CD8-positive, alpha-beta memory T cell (primary cell): ENCODE measurements at regions not wholly inside any gene's neighbourhood (a gene's known extent, or its start where the extent isn't known, plus 50 kb on each side); places are given as distances from the start of the nearest gene placed in this dataset.

Experiments
- CTCF ChIA-PET: fragments of 350-600 bp; sonication (Branson Sonifier 250); formaldehyde crosslinking; loops from one replicate; lab custom pipeline; 2021; ENCODE audit warnings: antibody characterized with exemption; lab: Charles Lee
- POLR2A ChIA-PET: fragments of 350-600 bp; sonication (Branson Sonifier 250); formaldehyde crosslinking; loops from one replicate; lab custom pipeline; 2021; ENCODE audit warnings: antibody characterized with exemption; lab: Charles Lee
- DNase-seq, 5 donors: peaks; one replicate each; pipeline versions ENCODE4 v3.0.0 to v3.0.0-alpha.2; 2020 to 2022; ENCODE audit warnings: mixed read lengths in 1 of 5
- H3K27ac ChIP-seq: one replicate; pipeline ENCODE4 v1.7.0; 2013; ENCODE audit warnings: low read depth, mild to moderate bottlenecking, low read length, moderate library complexity
- H3K27me3 ChIP-seq: 2 replicates; pipeline ENCODE4 v1.7.0; 2013; ENCODE audit warnings: low read length, mild to moderate bottlenecking; ENCODE audit not compliant: insufficient read depth, poor library complexity, severe bottlenecking
- H3K36me3 ChIP-seq: 2 replicates; pipeline ENCODE4 v1.7.0; 2013; ENCODE audit warnings: mild to moderate bottlenecking, low read length, moderate library complexity; ENCODE audit not compliant: insufficient read depth
- H3K4me1 ChIP-seq: 2 replicates; pipeline ENCODE4 v1.7.0; 2013; ENCODE audit warnings: mild to moderate bottlenecking, low read length, moderate library complexity; ENCODE audit not compliant: insufficient read depth
- H3K4me3 ChIP-seq: 2 replicates; pipeline ENCODE4 v1.7.0; 2013; ENCODE audit warnings: mild to moderate bottlenecking, low read length
- H3K9me3 ChIP-seq: 2 replicates; pipeline ENCODE4 v1.7.0; 2013; ENCODE audit warnings: mild to moderate bottlenecking, low read length
- H3K27ac Mint-ChIP-seq, 8 donors: one replicate each; pipeline ENCODE4 v1.8.0; 2020 to 2021; ENCODE audit warnings: mixed read lengths in 8 of 8, mild to moderate bottlenecking in 6 of 8, inconsistent platforms in 3 of 8, moderate library complexity in 3 of 8
- H3K27me3 Mint-ChIP-seq, 2 donors: one replicate each; pipeline ENCODE4 v1.8.0; 2020 to 2021; ENCODE audit warnings: mixed read lengths in 2 of 2, mild to moderate bottlenecking in 1 of 2, moderate library complexity in 1 of 2
- H3K36me3 Mint-ChIP-seq, 3 donors: one replicate each; pipeline ENCODE4 v1.8.0; 2020 to 2021; ENCODE audit warnings: mixed read lengths in 3 of 3, inconsistent platforms in 1 of 3, mild to moderate bottlenecking in 1 of 3
- H3K4me1 Mint-ChIP-seq, 3 donors: one replicate each; pipeline ENCODE4 v1.8.0; 2020 to 2021; ENCODE audit warnings: mixed read lengths in 3 of 3, inconsistent platforms in 1 of 3, mild to moderate bottlenecking in 1 of 3
- H3K4me3 Mint-ChIP-seq, 7 donors: one replicate each; pipeline ENCODE4 v1.8.0; 2020 to 2021; ENCODE audit warnings: mixed read lengths in 7 of 7, mild to moderate bottlenecking in 6 of 7, moderate library complexity in 4 of 7, inconsistent platforms in 2 of 7
- H3K9me3 Mint-ChIP-seq, 5 donors: one replicate each; pipeline ENCODE4 v1.8.0; 2020 to 2022; ENCODE audit warnings: mixed read lengths in 5 of 5, mild to moderate bottlenecking in 3 of 5, moderate library complexity in 2 of 5, inconsistent platforms in 1 of 5

- H3K4me1 ChIP-seq, result no peaks in the 10 kb centered on the region
- Mint-ChIP-seq H3K4me3 (no peak overlapping the region), H3K4me1 (no peaks in the 10 kb centered on the region), H3K36me3 (peaks cover 0 to 1% (median 0%) of the 10 kb centered on the region in 3 donors), H3K27ac (no peak overlapping the region), H3K9me3 (no peaks in the 10 kb centered on the region), H3K27me3 (peaks cover 21 to 51% of the 10 kb centered on the region in 2 donors)
- POLR2A ChIA-PET, result no interaction called here
- H3K9me3 ChIP-seq, result no peaks in the 10 kb centered on the region
- H3K27ac ChIP-seq, result no peak overlapping the region
- H3K36me3 ChIP-seq, result no peaks in the 10 kb centered on the region
- CTCF ChIA-PET, result no interaction called here
- H3K27me3 ChIP-seq, result no peaks in the 10 kb centered on the region
- no peak overlapping the region for H3K4me3 ChIP-seq
- no peak for DNase-seq
Observed at GRCh38 chr14:96617635-96618034, 115.5 kb downstream of the PAPOLA start.

- Mint-ChIP-seq H3K9me3 (no peaks in the 10 kb centered on the region), H3K4me1 (no peaks in the 10 kb centered on the region), H3K36me3 (no peaks in the 10 kb centered on the region), H3K4me3 (no peak overlapping the region), H3K27ac (no peak overlapping the region), H3K27me3 (peaks cover 3 to 37% of the 10 kb centered on the region in 2 donors)
- DNase-seq, result peak in 1 of 5 donors; percentile 3
- Histone ChIP-seq H3K27me3 (no peaks in the 10 kb centered on the region), H3K9me3 (no peaks in the 10 kb centered on the region), H3K4me1 (no peaks in the 10 kb centered on the region), H3K4me3 (no peak overlapping the region), H3K27ac (no peak overlapping the region), H3K36me3 (no peaks in the 10 kb centered on the region)
- POLR2A ChIA-PET, result no interaction called here
- CTCF ChIA-PET, result no interaction called here
Observed at GRCh38 chr14:96622926-96623325, 120.7 kb downstream of the PAPOLA start.

GRCh38 chr14:96623676-96624484, 121.7 kb downstream of the PAPOLA start:
- peaks cover 3 to 35% of the 10 kb centered on the region in 2 donors for H3K27me3 Mint-ChIP-seq
- H3K36me3 ChIP-seq, result no peaks in the 10 kb centered on the region
- no peak overlapping the region for H3K27ac Mint-ChIP-seq
- ChIA-PET CTCF (no interaction called here), POLR2A (no interaction called here)
- no peak overlapping the region for H3K27ac ChIP-seq
- DNase-seq, result peak in 1 of 5 donors; percentile 10
- H3K36me3 Mint-ChIP-seq, result no peaks in the 10 kb centered on the region
- no peaks in the 10 kb centered on the region for H3K9me3 Mint-ChIP-seq
- H3K27me3 ChIP-seq, result no peaks in the 10 kb centered on the region
- H3K9me3 ChIP-seq, result no peaks in the 10 kb centered on the region
- H3K4me1 Mint-ChIP-seq, result no peaks in the 10 kb centered on the region
- no peak overlapping the region for H3K4me3 Mint-ChIP-seq
- no peak overlapping the region for H3K4me3 ChIP-seq
- no peaks in the 10 kb centered on the region for H3K4me1 ChIP-seq

GRCh38 chr14:96624661-96625425, 122.7 kb downstream of the PAPOLA start:
- H3K4me3 Mint-ChIP-seq, result no peak overlapping the region
- H3K4me1 ChIP-seq, result no peaks in the 10 kb centered on the region
- peaks cover 3 to 32% of the 10 kb centered on the region in 2 donors for H3K27me3 Mint-ChIP-seq
- DNase-seq, result peak in 1 of 5 donors; percentile 36
- H3K9me3 ChIP-seq, result no peaks in the 10 kb centered on the region
- H3K27me3 ChIP-seq, result no peaks in the 10 kb centered on the region
- no peak overlapping the region for H3K27ac Mint-ChIP-seq
- H3K36me3 ChIP-seq, result no peaks in the 10 kb centered on the region
- no peaks in the 10 kb centered on the region for H3K9me3 Mint-ChIP-seq
- CTCF ChIA-PET, result no interaction called here
- H3K36me3 Mint-ChIP-seq, result no peaks in the 10 kb centered on the region
- POLR2A ChIA-PET, result no interaction called here
- no peak overlapping the region for H3K27ac ChIP-seq
- H3K4me3 ChIP-seq, result no peak overlapping the region
- H3K4me1 Mint-ChIP-seq, result no peaks in the 10 kb centered on the region

GRCh38 chr14:96625426-96625985, 123.3 kb downstream of the PAPOLA start:
- no peak overlapping the region for H3K27ac Mint-ChIP-seq
- H3K4me1 Mint-ChIP-seq, result no peaks in the 10 kb centered on the region
- H3K4me1 ChIP-seq, result no peaks in the 10 kb centered on the region
- no peak overlapping the region for H3K4me3 ChIP-seq
- H3K27ac ChIP-seq, result no peak overlapping the region
- no peak for DNase-seq
- peaks cover 3 to 32% of the 10 kb centered on the region in 2 donors for H3K27me3 Mint-ChIP-seq
- ChIA-PET POLR2A (no interaction called here), CTCF (no interaction called here)
- H3K36me3 Mint-ChIP-seq, result no peaks in the 10 kb centered on the region
- no peak overlapping the region for H3K4me3 Mint-ChIP-seq
- H3K9me3 Mint-ChIP-seq, result no peaks in the 10 kb centered on the region
- no peaks in the 10 kb centered on the region for H3K27me3 ChIP-seq
- H3K36me3 ChIP-seq, result no peaks in the 10 kb centered on the region
- H3K9me3 ChIP-seq, result no peaks in the 10 kb centered on the region

- Mint-ChIP-seq H3K9me3 (no peaks in the 10 kb centered on the region), H3K27me3 (peaks cover 2 to 32% of the 10 kb centered on the region in 2 donors), H3K4me3 (no peak overlapping the region), H3K27ac (no peak overlapping the region), H3K4me1 (no peaks in the 10 kb centered on the region), H3K36me3 (no peaks in the 10 kb centered on the region)
- no peaks in the 10 kb centered on the region for H3K36me3 ChIP-seq
- H3K27ac ChIP-seq, result no peak overlapping the region
- no peaks in the 10 kb centered on the region for H3K4me1 ChIP-seq
- ChIA-PET POLR2A (no interaction called here), CTCF (no interaction called here)
- no peaks in the 10 kb centered on the region for H3K27me3 ChIP-seq
- DNase-seq, result peak in 1 of 5 donors; percentile 32
- no peaks in the 10 kb centered on the region for H3K9me3 ChIP-seq
- no peak overlapping the region for H3K4me3 ChIP-seq
Observed at GRCh38 chr14:96626121-96626768, 124.1 kb downstream of the PAPOLA start.

GRCh38 chr14:96626916-96627315, 124.7 kb downstream of the PAPOLA start:
- Mint-ChIP-seq H3K4me3 (no peak overlapping the region), H3K36me3 (no peaks in the 10 kb centered on the region), H3K27me3 (peaks cover 2 to 28% of the 10 kb centered on the region in 2 donors), H3K9me3 (no peaks in the 10 kb centered on the region), H3K4me1 (no peaks in the 10 kb centered on the region), H3K27ac (no peak overlapping the region)
- Histone ChIP-seq H3K4me1 (no peaks in the 10 kb centered on the region), H3K9me3 (no peaks in the 10 kb centered on the region), H3K4me3 (no peak overlapping the region), H3K36me3 (no peaks in the 10 kb centered on the region), H3K27ac (no peak overlapping the region), H3K27me3 (no peaks in the 10 kb centered on the region)
- ChIA-PET POLR2A (no interaction called here), CTCF (no interaction called here)
- peak in 1 of 5 donors; percentile 10 for DNase-seq

- ChIA-PET CTCF (no interaction called here), POLR2A (no interaction called here)
- Mint-ChIP-seq H3K4me1 (no peaks in the 10 kb centered on the region), H3K36me3 (no peaks in the 10 kb centered on the region), H3K27me3 (peaks cover 2 to 27% of the 10 kb centered on the region in 2 donors), H3K4me3 (no peak overlapping the region), H3K9me3 (no peaks in the 10 kb centered on the region), H3K27ac (no peak overlapping the region)
- Histone ChIP-seq H3K4me3 (no peak overlapping the region), H3K27ac (no peak overlapping the region), H3K9me3 (no peaks in the 10 kb centered on the region), H3K27me3 (no peaks in the 10 kb centered on the region), H3K4me1 (no peaks in the 10 kb centered on the region), H3K36me3 (no peaks in the 10 kb centered on the region)
- DNase-seq, result peak in 1 of 5 donors; percentile 5
Observed at GRCh38 chr14:96627386-96627785, 125.2 kb downstream of the PAPOLA start.
